PC-3 (cell line): ENCODE measurements at regions not wholly inside any gene's neighbourhood (a gene's known extent, or its start where the extent isn't known, plus 50 kb on each side); places are given as distances from the start of the nearest gene placed in this dataset.

ENCODE experiments used
- CTCF ChIP-seq: fragments of 300-600 bp; sonication (generic); conservative IDR thresholded peaks from 2 replicates; pipeline ENCODE4 v1.5.1; 2017; ENCODE audit warnings: antibody characterized with exemption, low read depth, mild to moderate bottlenecking, low read length
- EZH2 ChIP-seq: fragments of 300-600 bp; sonication (generic); IDR thresholded peaks from one replicate; pipeline ENCODE4 v1.6.1; 2017; ENCODE audit warnings: antibody characterized with exemption, mild to moderate bottlenecking, low read length; ENCODE audit not compliant: unreplicated experiment
- EZH2phosphoT487 ChIP-seq: fragments of 300-600 bp; sonication (generic); IDR thresholded peaks from 2 replicates; pipeline ENCODE4 v1.6.1; 2018; ENCODE audit warnings: mild to moderate bottlenecking, antibody characterized with exemption, low read length, borderline replicate concordance

- TF ChIP-seq CTCF (no peak), EZH2 (no peak), EZH2phosphoT487 (no peak)
These were observed 236.1 kb upstream of the MEIS1 start for GRCh38 chr2:66198873-66199272.
